ENCODE measurements at regions not wholly inside any gene's neighbourhood (a gene's known extent, or its start where the extent isn't known, plus 50 kb on each side); places are given as distances from the start of the nearest gene placed in this dataset.

DNA sequence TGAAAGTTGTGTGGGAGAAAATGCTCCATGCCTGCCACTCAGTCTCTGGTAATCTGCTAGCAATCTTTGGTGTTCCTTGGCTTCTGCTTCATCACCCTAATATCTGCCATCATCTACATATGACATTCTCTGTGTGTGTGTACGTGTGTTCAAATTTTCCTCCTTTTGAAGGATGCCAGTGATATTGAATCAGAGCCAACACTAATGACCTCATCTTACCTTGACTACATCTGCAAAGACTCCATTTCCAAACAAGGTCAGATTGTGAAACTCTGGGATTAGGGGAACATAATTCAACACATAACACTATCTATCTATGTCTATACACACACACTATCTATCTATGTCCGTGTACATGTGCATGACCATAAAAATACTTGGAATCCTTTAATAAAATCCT lies 81.4 kb upstream of the IRS2 start:
- DNase-seq (ENCODE audit: low read depth in 1 of 2, low spot score in 1 of 2) (no peak), FAIRE-seq (peak; percentile 23), ATAC-seq (no peak)
- Histone ChIP-seq H3K9me3 (no peaks in the 10 kb centered on the region), H3K4me1 (peaks cover 27% of the 10 kb centered on the region), H3K4me2 (peak overlapping the region; percentile 13; the same call in 1 of the 3 replicates), H3K4me3 (no peak overlapping the region), H3K27ac (no peak overlapping the region)
- TF ChIP-seq HOXA7 (CRISPR knock-in tag; IDR thresholded peaks at IDR 0.05) (no peak), JUN (IDR thresholded peaks at IDR 0.05) (no peak), NFE2L2 (conservative IDR thresholded peaks at IDR 0.05; ENCODE audit: low read length) (no peak)
- ChIA-PET POLR2A (no interaction called here), CTCF (no interaction called here)
- WGBS (ENCODE audit: missing lambda C conversion rate): 68% methylated on average over 2 of the region's 2 CpGs

DNA sequence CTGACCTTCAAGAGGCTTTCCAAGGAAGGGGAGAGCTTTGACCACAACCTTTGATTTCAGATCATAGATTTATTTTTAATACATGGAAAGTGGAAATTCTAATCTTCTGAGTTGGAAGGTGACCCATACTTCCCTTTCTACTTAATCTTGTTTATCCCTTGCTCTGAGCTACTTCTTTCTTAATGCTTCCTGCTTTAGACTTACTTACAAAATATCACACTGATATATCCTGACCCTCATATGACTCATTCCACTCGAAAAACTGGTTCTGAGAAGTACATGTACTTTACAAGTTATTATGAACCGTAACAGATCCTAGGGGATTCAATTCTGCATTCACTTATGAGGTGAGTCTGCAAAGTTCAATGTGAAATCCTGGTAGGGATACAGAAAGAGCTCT lies 76.2 kb upstream of the IRS2 start:
- FAIRE-seq: no peak
- Histone ChIP-seq H3K4me2 (no peak overlapping the region), H3K9me3 (no peaks in the 10 kb centered on the region), H3K4me1 (peaks cover 3% of the 10 kb centered on the region; the same call in 2 of the 3 replicates), H3K27ac (no peak overlapping the region), H3K4me3 (no peak overlapping the region)
- no peak for ATAC-seq
- CTCF ChIA-PET: interaction anchor here (1.1 to 1.8 kb wide), 2 partner anchors 11 to 16 kb away, joined by 4 read pairs; no protein-coding TSS in a partner anchor
- WGBS (ENCODE audit: missing lambda C conversion rate): 48% methylated on average over 2 of the region's 2 CpGs
- no peak for DNase-seq (ENCODE audit: low read depth in 1 of 2, low spot score in 1 of 2)
- TF ChIP-seq BHLHE40 (IDR thresholded peaks at IDR 0.05; ENCODE audit: low read depth, low read length): no peak
- TF ChIP-seq RCOR1 (IDR thresholded peaks at IDR 0.05; ENCODE audit: low read depth, low read length): no peak
- TF ChIP-seq RNF2 (IDR thresholded peaks at IDR 0.05; ENCODE audit: borderline replicate concordance, low read depth): no peak
- TF ChIP-seq CBX8 (IDR thresholded peaks at IDR 0.05): no peak
- TF ChIP-seq, protein P1, sequence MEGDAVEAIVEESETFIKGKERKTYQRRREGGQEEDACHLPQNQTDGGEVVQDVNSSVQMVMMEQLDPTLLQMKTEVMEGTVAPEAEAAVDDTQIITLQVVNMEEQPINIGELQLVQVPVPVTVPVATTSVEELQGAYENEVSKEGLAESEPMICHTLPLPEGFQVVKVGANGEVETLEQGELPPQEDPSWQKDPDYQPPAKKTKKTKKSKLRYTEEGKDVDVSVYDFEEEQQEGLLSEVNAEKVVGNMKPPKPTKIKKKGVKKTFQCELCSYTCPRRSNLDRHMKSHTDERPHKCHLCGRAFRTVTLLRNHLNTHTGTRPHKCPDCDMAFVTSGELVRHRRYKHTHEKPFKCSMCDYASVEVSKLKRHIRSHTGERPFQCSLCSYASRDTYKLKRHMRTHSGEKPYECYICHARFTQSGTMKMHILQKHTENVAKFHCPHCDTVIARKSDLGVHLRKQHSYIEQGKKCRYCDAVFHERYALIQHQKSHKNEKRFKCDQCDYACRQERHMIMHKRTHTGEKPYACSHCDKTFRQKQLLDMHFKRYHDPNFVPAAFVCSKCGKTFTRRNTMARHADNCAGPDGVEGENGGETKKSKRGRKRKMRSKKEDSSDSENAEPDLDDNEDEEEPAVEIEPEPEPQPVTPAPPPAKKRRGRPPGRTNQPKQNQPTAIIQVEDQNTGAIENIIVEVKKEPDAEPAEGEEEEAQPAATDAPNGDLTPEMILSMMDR (IDR thresholded peaks at IDR 0.05): no peak
- TF ChIP-seq FOSL2 (IDR thresholded peaks at IDR 0.05): no peak
- no peak for TF ChIP-seq FOSL2 (CRISPR knock-in tag; IDR thresholded peaks at IDR 0.05)
- no peak for TF ChIP-seq CHD4 (IDR thresholded peaks at IDR 0.05; ENCODE audit: borderline replicate concordance)
- TF ChIP-seq EHMT2 (IDR thresholded peaks at IDR 0.05; ENCODE audit: low read depth): no peak
- TF ChIP-seq POLR2A (IDR thresholded peaks at IDR 0.05; ENCODE audit: low read length): no peak
- no peak for TF ChIP-seq CEBPB (IDR thresholded peaks at IDR 0.05)
- TF ChIP-seq, protein P2, sequence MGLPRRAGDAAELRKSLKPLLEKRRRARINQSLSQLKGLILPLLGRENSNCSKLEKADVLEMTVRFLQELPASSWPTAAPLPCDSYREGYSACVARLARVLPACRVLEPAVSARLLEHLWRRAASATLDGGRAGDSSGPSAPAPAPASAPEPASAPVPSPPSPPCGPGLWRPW (IDR thresholded peaks at IDR 0.05): no peak
- TF ChIP-seq KDM5A (IDR thresholded peaks at IDR 0.05): no peak
- no peak for TF ChIP-seq HDAC2 (IDR thresholded peaks at IDR 0.05)
- no peak for TF ChIP-seq HEYL (CRISPR knock-in tag; IDR thresholded peaks at IDR 0.05)
- TF ChIP-seq, protein P3, sequence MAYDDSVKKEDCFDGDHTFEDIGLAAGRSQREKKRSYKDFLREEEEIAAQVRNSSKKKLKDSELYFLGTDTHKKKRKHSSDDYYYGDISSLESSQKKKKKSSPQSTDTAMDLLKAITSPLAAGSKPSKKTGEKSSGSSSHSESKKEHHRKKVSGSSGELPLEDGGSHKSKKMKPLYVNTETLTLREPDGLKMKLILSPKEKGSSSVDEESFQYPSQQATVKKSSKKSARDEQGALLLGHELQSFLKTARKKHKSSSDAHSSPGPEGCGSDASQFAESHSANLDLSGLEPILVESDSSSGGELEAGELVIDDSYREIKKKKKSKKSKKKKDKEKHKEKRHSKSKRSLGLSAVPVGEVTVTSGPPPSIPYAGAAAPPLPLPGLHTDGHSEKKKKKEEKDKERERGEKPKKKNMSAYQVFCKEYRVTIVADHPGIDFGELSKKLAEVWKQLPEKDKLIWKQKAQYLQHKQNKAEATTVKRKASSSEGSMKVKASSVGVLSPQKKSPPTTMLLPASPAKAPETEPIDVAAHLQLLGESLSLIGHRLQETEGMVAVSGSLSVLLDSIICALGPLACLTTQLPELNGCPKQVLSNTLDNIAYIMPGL (CRISPR knock-in tag; IDR thresholded peaks at IDR 0.05; ENCODE audit: borderline replicate concordance): no peak
- POLR2A ChIA-PET: no interaction called here

DNA sequence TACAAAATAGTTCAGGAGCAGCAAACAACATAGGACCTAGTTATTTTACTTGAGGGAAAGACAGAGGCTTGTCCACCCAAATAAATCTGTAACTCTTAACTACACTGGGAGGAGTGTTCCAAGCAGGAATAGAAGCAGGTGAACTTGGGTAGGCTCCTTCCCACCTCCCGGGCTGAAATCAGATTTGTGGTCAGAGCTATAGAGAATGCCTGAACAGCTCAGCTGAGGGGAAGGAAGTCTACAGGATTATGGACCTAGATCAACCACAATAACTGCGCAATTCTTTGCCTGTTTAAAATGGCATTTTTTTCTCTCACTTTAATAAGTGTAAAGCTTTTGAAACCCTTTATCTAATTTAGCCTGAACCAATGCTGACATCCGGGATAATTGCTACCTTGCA lies 73.5 kb upstream of the IRS2 start:
- POLR2A ChIA-PET: no interaction called here
- CTCF ChIA-PET: interaction anchor here (2.3 kb wide), 1 partner anchor 10 kb away, joined by 8 read pairs; no protein-coding TSS in a partner anchor
- Histone ChIP-seq H3K27ac (no peak overlapping the region), H3K9me3 (no peaks in the 10 kb centered on the region), H3K4me1 (no peaks in the 10 kb centered on the region), H3K4me2 (no peak overlapping the region), H3K4me3 (no peak overlapping the region)
- WGBS (ENCODE audit: missing lambda C conversion rate): 63% methylated on average over 3 of the region's 3 CpGs
- ATAC-seq (no peak), FAIRE-seq (no peak), DNase-seq (ENCODE audit: low read depth in 1 of 2, low spot score in 1 of 2) (no peak)
- no peak for TF ChIP-seq MYC (IDR thresholded peaks at IDR 0.05; ENCODE audit: borderline replicate concordance, low read length)
- TF ChIP-seq KDM1A (IDR thresholded peaks at IDR 0.05; ENCODE audit: low read depth): no peak
- no peak for TF ChIP-seq HDAC2 (IDR thresholded peaks at IDR 0.05)
- TF ChIP-seq CHD4 (IDR thresholded peaks at IDR 0.05; ENCODE audit: borderline replicate concordance): no peak
- no peak for TF ChIP-seq EP300 (IDR thresholded peaks at IDR 0.05)
- TF ChIP-seq, protein P4, sequence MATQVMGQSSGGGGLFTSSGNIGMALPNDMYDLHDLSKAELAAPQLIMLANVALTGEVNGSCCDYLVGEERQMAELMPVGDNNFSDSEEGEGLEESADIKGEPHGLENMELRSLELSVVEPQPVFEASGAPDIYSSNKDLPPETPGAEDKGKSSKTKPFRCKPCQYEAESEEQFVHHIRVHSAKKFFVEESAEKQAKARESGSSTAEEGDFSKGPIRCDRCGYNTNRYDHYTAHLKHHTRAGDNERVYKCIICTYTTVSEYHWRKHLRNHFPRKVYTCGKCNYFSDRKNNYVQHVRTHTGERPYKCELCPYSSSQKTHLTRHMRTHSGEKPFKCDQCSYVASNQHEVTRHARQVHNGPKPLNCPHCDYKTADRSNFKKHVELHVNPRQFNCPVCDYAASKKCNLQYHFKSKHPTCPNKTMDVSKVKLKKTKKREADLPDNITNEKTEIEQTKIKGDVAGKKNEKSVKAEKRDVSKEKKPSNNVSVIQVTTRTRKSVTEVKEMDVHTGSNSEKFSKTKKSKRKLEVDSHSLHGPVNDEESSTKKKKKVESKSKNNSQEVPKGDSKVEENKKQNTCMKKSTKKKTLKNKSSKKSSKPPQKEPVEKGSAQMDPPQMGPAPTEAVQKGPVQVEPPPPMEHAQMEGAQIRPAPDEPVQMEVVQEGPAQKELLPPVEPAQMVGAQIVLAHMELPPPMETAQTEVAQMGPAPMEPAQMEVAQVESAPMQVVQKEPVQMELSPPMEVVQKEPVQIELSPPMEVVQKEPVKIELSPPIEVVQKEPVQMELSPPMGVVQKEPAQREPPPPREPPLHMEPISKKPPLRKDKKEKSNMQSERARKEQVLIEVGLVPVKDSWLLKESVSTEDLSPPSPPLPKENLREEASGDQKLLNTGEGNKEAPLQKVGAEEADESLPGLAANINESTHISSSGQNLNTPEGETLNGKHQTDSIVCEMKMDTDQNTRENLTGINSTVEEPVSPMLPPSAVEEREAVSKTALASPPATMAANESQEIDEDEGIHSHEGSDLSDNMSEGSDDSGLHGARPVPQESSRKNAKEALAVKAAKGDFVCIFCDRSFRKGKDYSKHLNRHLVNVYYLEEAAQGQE (IDR thresholded peaks at IDR 0.05): no peak
- TF ChIP-seq, protein P5, sequence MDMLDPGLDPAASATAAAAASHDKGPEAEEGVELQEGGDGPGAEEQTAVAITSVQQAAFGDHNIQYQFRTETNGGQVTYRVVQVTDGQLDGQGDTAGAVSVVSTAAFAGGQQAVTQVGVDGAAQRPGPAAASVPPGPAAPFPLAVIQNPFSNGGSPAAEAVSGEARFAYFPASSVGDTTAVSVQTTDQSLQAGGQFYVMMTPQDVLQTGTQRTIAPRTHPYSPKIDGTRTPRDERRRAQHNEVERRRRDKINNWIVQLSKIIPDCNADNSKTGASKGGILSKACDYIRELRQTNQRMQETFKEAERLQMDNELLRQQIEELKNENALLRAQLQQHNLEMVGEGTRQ (IDR thresholded peaks at IDR 0.05): no peak
- TF ChIP-seq, protein P1 (IDR thresholded peaks at IDR 0.05): no peak
- TF ChIP-seq HOXA7 (CRISPR knock-in tag; IDR thresholded peaks at IDR 0.05): no peak
- no peak for TF ChIP-seq SREBF2 (IDR thresholded peaks at IDR 0.05)

Measured in A549 (cell line).